ENCODE measurements at regions not wholly inside any gene's neighbourhood (a gene's known extent, or its start where the extent isn't known, plus 50 kb on each side); places are given as distances from the start of the nearest gene placed in this dataset.

DNA sequence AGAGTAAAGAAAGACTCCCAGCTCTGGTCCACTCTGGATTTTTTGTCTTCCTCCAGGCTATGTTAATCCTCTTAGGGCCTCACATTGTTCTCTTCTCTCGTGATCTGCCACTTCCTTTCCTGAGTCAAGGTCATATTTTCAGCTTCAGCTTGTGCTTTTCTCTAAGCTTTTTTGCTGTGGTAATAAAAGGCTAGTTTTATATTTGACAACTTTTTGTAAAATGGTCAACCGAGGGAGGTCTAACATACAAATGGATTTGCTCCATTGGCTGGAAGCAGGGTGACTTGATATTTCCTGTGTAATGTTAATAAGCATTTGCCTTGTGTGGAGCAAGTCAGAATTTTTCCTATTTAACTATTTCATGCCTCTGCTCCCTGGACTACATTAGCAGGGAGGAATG, 239.7 kb downstream of the RAB28 start:
- no peak for FAIRE-seq

DNA sequence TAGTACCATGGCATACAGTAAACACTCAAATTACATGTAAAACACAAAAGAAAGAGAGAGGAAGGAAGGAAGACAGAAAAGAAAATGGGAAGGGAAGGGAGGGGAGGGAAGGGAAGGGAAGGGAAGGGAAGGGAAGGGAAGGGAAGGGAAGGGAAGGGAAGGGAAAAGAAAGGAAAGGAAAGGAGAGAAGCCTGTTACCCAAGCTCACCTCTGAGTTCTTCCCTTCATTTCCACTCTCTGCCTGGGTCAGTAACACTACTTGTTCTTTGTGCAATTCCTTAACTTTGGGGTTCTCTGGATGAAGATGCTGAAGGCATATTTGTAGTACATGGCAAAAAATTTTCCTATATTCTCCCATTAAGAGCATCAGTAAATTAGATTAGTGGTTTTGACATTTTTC, 241.0 kb downstream of the RAB28 start:
- peaks cover 0 to 3% of the 10 kb centered on the region in 2 donors for H3K9me3 ChIP-seq (ENCODE audit: control insufficient read depth in 2 of 2, insufficient read depth in 1 of 2, low read depth in 1 of 2, low read length in 1 of 2)
- H3K4me1 ChIP-seq (ENCODE audit: control insufficient read depth in 3 of 3, insufficient read depth in 2 of 3, low read depth in 1 of 3, low read length in 2 of 3): no peaks in the 10 kb centered on the region
- H3K27ac ChIP-seq (ENCODE audit: low read depth in 1 of 3, low read length in 2 of 3): no peak overlapping the region
- no peaks in the 10 kb centered on the region for H3K27me3 ChIP-seq (ENCODE audit: control insufficient read depth in 3 of 3, insufficient read depth in 3 of 3, low read length in 3 of 3)
- no peak for DNase-seq
- H3K36me3 ChIP-seq (ENCODE audit: control insufficient read depth in 3 of 3, insufficient read depth in 2 of 3, low read depth in 1 of 3, low read length in 3 of 3): no peaks in the 10 kb centered on the region
- H3K4me3 ChIP-seq (ENCODE audit: low read depth in 1 of 3, low read length in 3 of 3): no peak overlapping the region
- no peak for FAIRE-seq

More for the DNA sequence above, 239.7 kb downstream of the RAB28 start:
- WGBS, 3 donors: 41 to 65% (median 53%) methylated on average over 2 of the region's 2 CpGs
- no peaks in the 10 kb centered on the region for H3K4me1 ChIP-seq (ENCODE audit: control insufficient read depth in 3 of 3, insufficient read depth in 2 of 3, low read depth in 1 of 3, low read length in 2 of 3)
- no peaks in the 10 kb centered on the region for H3K27me3 ChIP-seq (ENCODE audit: control insufficient read depth in 3 of 3, insufficient read depth in 3 of 3, low read length in 3 of 3)
- peaks cover 0 to 3% of the 10 kb centered on the region in 2 donors for H3K9me3 ChIP-seq (ENCODE audit: control insufficient read depth in 2 of 2, insufficient read depth in 1 of 2, low read depth in 1 of 2, low read length in 1 of 2)
- H3K27ac ChIP-seq (ENCODE audit: low read depth in 1 of 3, low read length in 2 of 3): no peak overlapping the region
- H3K36me3 ChIP-seq (ENCODE audit: control insufficient read depth in 3 of 3, insufficient read depth in 2 of 3, low read depth in 1 of 3, low read length in 3 of 3): no peaks in the 10 kb centered on the region
- DNase-seq: no peak
- no peak overlapping the region for H3K4me3 ChIP-seq (ENCODE audit: low read depth in 1 of 3, low read length in 3 of 3)

DNA sequence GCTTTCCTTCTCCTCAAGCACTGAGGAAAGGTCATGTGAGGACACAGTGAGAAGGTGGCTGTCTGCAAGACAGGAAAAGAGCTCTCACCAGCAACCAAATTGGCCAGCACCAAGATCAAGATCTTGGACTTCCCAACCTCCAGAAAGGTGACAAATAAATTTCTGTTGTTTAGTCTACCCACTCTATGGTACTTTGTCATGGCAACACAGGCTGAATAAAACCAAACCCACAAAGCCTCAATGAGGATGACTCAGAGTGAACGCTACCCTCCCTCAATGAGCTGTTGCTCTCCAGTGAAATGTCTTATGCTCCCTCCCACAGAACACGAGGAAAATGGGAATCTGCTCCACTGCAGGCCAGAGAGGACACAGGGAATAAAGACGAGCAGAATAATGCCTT, 244.1 kb downstream of the RAB28 start:
- Histone ChIP-seq H3K4me1 (ENCODE audit: control insufficient read depth in 3 of 3, insufficient read depth in 2 of 3, low read depth in 1 of 3, low read length in 2 of 3) (no peaks in the 10 kb centered on the region), H3K27me3 (ENCODE audit: control insufficient read depth in 3 of 3, insufficient read depth in 3 of 3, low read length in 3 of 3) (no peaks in the 10 kb centered on the region), H3K4me3 (ENCODE audit: low read depth in 1 of 3, low read length in 3 of 3) (no peak overlapping the region), H3K9me3 (ENCODE audit: control insufficient read depth in 2 of 2, insufficient read depth in 1 of 2, low read depth in 1 of 2, low read length in 1 of 2) (no peaks in the 10 kb centered on the region), H3K36me3 (ENCODE audit: control insufficient read depth in 3 of 3, insufficient read depth in 2 of 3, low read depth in 1 of 3, low read length in 3 of 3) (no peaks in the 10 kb centered on the region), H3K27ac (ENCODE audit: low read depth in 1 of 3, low read length in 2 of 3) (no peak overlapping the region)
- FAIRE-seq (no peak), DNase-seq (no peak)
- WGBS, 3 donors: 75 to 84% (median 80%) methylated on average over 3 of the region's 3 CpGs

GRCh38 chr4:13238936-13239335, 245.2 kb downstream of the RAB28 start:
- Histone ChIP-seq H3K4me3 (ENCODE audit: low read depth in 1 of 3, low read length in 3 of 3) (no peak overlapping the region), H3K9me3 (ENCODE audit: control insufficient read depth in 2 of 2, insufficient read depth in 1 of 2, low read depth in 1 of 2, low read length in 1 of 2) (no peaks in the 10 kb centered on the region), H3K27me3 (ENCODE audit: control insufficient read depth in 3 of 3, insufficient read depth in 3 of 3, low read length in 3 of 3) (no peaks in the 10 kb centered on the region), H3K4me1 (ENCODE audit: control insufficient read depth in 3 of 3, insufficient read depth in 2 of 3, low read depth in 1 of 3, low read length in 2 of 3) (no peaks in the 10 kb centered on the region), H3K36me3 (ENCODE audit: control insufficient read depth in 3 of 3, insufficient read depth in 2 of 3, low read depth in 1 of 3, low read length in 3 of 3) (no peaks in the 10 kb centered on the region), H3K27ac (ENCODE audit: low read depth in 1 of 3, low read length in 2 of 3) (no peak overlapping the region)
- FAIRE-seq (no peak), DNase-seq (no peak)
- WGBS, 3 donors: 45 to 73% (median 58%) methylated on average over 2 of the region's 2 CpGs

GRCh38 chr4:13236485-13236884, 247.7 kb downstream of the RAB28 start:
- H3K36me3 ChIP-seq (ENCODE audit: control insufficient read depth in 3 of 3, insufficient read depth in 2 of 3, low read depth in 1 of 3, low read length in 3 of 3): no peaks in the 10 kb centered on the region
- FAIRE-seq (no peak), DNase-seq (no peak)
- no peak overlapping the region for H3K4me3 ChIP-seq (ENCODE audit: low read depth in 1 of 3, low read length in 3 of 3)
- H3K9me3 ChIP-seq (ENCODE audit: control insufficient read depth in 2 of 2, insufficient read depth in 1 of 2, low read depth in 1 of 2, low read length in 1 of 2): peaks cover 0 to 3% of the 10 kb centered on the region in 2 donors
- no peak overlapping the region for H3K27ac ChIP-seq (ENCODE audit: low read depth in 1 of 3, low read length in 2 of 3)
- WGBS, 3 donors: 85 to 96% (median 88%) methylated on average over 4 of the region's 4 CpGs
- H3K4me1 ChIP-seq (ENCODE audit: control insufficient read depth in 3 of 3, insufficient read depth in 2 of 3, low read depth in 1 of 3, low read length in 2 of 3): no peaks in the 10 kb centered on the region
- H3K27me3 ChIP-seq (ENCODE audit: control insufficient read depth in 3 of 3, insufficient read depth in 3 of 3, low read length in 3 of 3): no peaks in the 10 kb centered on the region

GRCh38 chr4:13233755-13234154, 250.4 kb downstream of the RAB28 start:
- Histone ChIP-seq H3K4me3 (ENCODE audit: low read depth in 1 of 3, low read length in 3 of 3) (no peak overlapping the region), H3K9me3 (ENCODE audit: control insufficient read depth in 2 of 2, insufficient read depth in 1 of 2, low read depth in 1 of 2, low read length in 1 of 2) (peaks cover 0 to 3% of the 10 kb centered on the region in 2 donors), H3K36me3 (ENCODE audit: control insufficient read depth in 3 of 3, insufficient read depth in 2 of 3, low read depth in 1 of 3, low read length in 3 of 3) (no peaks in the 10 kb centered on the region), H3K27me3 (ENCODE audit: control insufficient read depth in 3 of 3, insufficient read depth in 3 of 3, low read length in 3 of 3) (no peaks in the 10 kb centered on the region), H3K4me1 (ENCODE audit: control insufficient read depth in 3 of 3, insufficient read depth in 2 of 3, low read depth in 1 of 3, low read length in 2 of 3) (no peaks in the 10 kb centered on the region), H3K27ac (ENCODE audit: low read depth in 1 of 3, low read length in 2 of 3) (no peak overlapping the region)
- FAIRE-seq (no peak), DNase-seq (no peak)
- 76 to 87% (median 84%) methylated on average over 1 of the region's 1 CpG for WGBS, 3 donors

DNA sequence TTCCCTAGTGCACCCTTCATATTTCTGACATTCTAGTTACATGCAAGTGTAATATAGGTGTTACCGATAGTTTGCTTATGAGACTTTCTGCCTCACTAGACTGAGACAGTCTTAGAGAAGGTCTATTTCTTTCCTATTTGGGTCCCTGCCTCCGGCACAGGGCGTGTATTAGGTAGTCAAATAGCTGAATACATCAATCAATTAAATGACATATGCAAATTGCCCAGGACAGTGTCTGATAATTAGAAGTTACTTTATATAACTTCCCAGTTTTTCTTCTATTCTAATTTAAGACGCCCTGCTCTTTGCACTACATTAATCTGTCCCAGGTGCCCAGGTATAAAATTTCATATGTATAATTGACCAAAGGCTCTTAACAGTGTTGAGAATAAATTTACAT, 264.2 kb downstream of the RAB28 start:
- no peak overlapping the region for H3K27ac ChIP-seq (ENCODE audit: low read depth in 1 of 3, low read length in 2 of 3)
- no peaks in the 10 kb centered on the region for H3K4me1 ChIP-seq (ENCODE audit: control insufficient read depth in 3 of 3, insufficient read depth in 2 of 3, low read depth in 1 of 3, low read length in 2 of 3)
- H3K27me3 ChIP-seq (ENCODE audit: control insufficient read depth in 3 of 3, insufficient read depth in 3 of 3, low read length in 3 of 3): no peaks in the 10 kb centered on the region
- no peak overlapping the region for H3K4me3 ChIP-seq (ENCODE audit: low read depth in 1 of 3, low read length in 3 of 3)
- no peaks in the 10 kb centered on the region for H3K36me3 ChIP-seq (ENCODE audit: control insufficient read depth in 3 of 3, insufficient read depth in 2 of 3, low read depth in 1 of 3, low read length in 3 of 3)
- FAIRE-seq: no peak
- no peak for DNase-seq
- peaks cover 0 to 4% of the 10 kb centered on the region in 2 donors for H3K9me3 ChIP-seq (ENCODE audit: control insufficient read depth in 2 of 2, insufficient read depth in 1 of 2, low read depth in 1 of 2, low read length in 1 of 2)
- WGBS, 3 donors: 87 to 90% (median 89%) methylated on average over 4 of the region's 4 CpGs

DNA sequence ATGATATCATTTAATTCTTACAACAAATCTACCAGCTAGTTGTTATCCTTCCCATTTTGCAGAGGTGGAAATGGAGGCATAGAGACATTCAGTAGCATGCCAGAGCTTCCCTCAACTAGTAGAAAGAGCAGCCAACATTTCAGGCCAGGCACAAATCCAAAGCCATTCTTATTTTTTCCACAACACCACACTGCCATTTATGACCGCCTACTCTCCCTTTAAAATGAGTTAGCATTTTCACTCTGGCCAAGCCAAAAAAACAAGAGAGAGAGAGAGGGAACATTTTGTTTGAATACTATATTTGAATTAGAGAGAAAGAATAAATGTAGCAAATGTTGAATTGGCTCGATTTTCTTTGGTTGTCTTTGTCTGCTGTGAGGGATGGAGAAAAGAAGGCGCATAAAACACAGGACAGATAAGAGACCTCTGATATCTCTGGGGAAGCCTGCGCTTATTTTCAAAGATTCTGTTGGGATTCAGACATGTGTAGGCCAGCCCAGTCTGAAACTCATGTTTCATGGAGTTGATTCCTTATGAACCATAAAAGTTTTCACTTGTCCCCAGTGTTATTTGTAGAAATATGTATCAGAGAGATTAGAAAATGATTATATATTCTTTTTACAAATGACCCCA, 265.7 kb downstream of the RAB28 start:
- FAIRE-seq (no peak), DNase-seq (no peak)
- Histone ChIP-seq H3K4me3 (ENCODE audit: low read depth in 1 of 3, low read length in 3 of 3) (no peak overlapping the region), H3K27me3 (ENCODE audit: control insufficient read depth in 3 of 3, insufficient read depth in 3 of 3, low read length in 3 of 3) (no peaks in the 10 kb centered on the region), H3K36me3 (ENCODE audit: control insufficient read depth in 3 of 3, insufficient read depth in 2 of 3, low read depth in 1 of 3, low read length in 3 of 3) (no peaks in the 10 kb centered on the region), H3K4me1 (ENCODE audit: control insufficient read depth in 3 of 3, insufficient read depth in 2 of 3, low read depth in 1 of 3, low read length in 2 of 3) (no peaks in the 10 kb centered on the region), H3K27ac (ENCODE audit: low read depth in 1 of 3, low read length in 2 of 3) (no peak overlapping the region), H3K9me3 (ENCODE audit: control insufficient read depth in 2 of 2, insufficient read depth in 1 of 2, low read depth in 1 of 2, low read length in 1 of 2) (peaks cover 0 to 4% of the 10 kb centered on the region in 2 donors)
- WGBS, 3 donors: 65 to 85% (median 85%) methylated on average over 4 of the region's 4 CpGs

GRCh38 chr4:13215560-13215959, 268.6 kb downstream of the RAB28 start:
- DNase-seq: no peak
- Histone ChIP-seq H3K36me3 (ENCODE audit: control insufficient read depth in 3 of 3, insufficient read depth in 2 of 3, low read depth in 1 of 3, low read length in 3 of 3) (no peaks in the 10 kb centered on the region), H3K27ac (ENCODE audit: low read depth in 1 of 3, low read length in 2 of 3) (no peak overlapping the region), H3K27me3 (ENCODE audit: control insufficient read depth in 3 of 3, insufficient read depth in 3 of 3, low read length in 3 of 3) (no peaks in the 10 kb centered on the region), H3K4me3 (ENCODE audit: low read depth in 1 of 3, low read length in 3 of 3) (no peak overlapping the region), H3K9me3 (ENCODE audit: control insufficient read depth in 2 of 2, insufficient read depth in 1 of 2, low read depth in 1 of 2, low read length in 1 of 2) (peaks cover 0 to 4% of the 10 kb centered on the region in 2 donors), H3K4me1 (ENCODE audit: control insufficient read depth in 3 of 3, insufficient read depth in 2 of 3, low read depth in 1 of 3, low read length in 2 of 3) (no peaks in the 10 kb centered on the region)
- 78 to 89% (median 81%) methylated on average over 5 of the region's 5 CpGs for WGBS, 3 donors
- FAIRE-seq: no peak

Measured in small intestine (tissue), 7 donors.